ENCODE measurements at regions not wholly inside any gene's neighbourhood (a gene's known extent, or its start where the extent isn't known, plus 50 kb on each side); places are given as distances from the start of the nearest gene placed in this dataset.
A peak's percentile ranks its signal among the peaks of the same experiment; 100 is the strongest.

DNA sequence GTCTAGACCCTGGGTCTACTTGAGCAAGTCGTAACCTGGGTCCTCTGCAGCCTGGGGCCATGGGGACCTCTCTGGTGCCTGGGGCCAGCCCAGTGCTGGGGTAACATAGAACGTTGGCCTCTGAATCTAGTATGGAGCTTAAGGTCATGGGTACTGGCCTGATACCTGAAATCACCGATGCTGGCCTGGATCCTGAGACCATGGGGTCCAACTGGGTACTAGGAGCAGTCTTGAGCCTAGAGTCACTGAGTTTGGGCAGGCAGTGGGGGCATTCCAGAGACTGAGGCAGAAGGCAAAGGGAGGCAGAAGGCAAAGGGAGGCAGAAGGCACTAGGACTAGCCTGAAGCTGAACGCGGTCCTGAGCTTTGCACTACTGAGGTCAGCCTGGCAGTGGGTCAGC is 1121.1 kb upstream of the PRR20A start:
- DNase-seq (no peak), ATAC-seq (peak; percentile 27)
- Histone ChIP-seq H3K27me3 (no peaks in the 10 kb centered on the region), H3K4me1 (no peaks in the 10 kb centered on the region), H3K36me3 (no peaks in the 10 kb centered on the region), H3K4me3 (no peak overlapping the region), H3K27ac (no peak overlapping the region), H3K9me3 (no peaks in the 10 kb centered on the region)
- intact Hi-C loops (cut with DNase I): no loop called here
- TF ChIP-seq CTCF (IDR thresholded peaks at IDR 0.05): no peak

- H3K4me3 ChIP-seq: no peak overlapping the region
- no peaks in the 10 kb centered on the region for H3K9me3 ChIP-seq
- DNase-seq (no peak), ATAC-seq (no peak)
- H3K4me1 ChIP-seq: no peaks in the 10 kb centered on the region
- H3K27ac ChIP-seq: no peak overlapping the region
- no peak for TF ChIP-seq CTCF (IDR thresholded peaks at IDR 0.05)
- no peaks in the 10 kb centered on the region for H3K36me3 ChIP-seq
- intact Hi-C loops (cut with DNase I): no loop called here
- no peaks in the 10 kb centered on the region for H3K27me3 ChIP-seq
Observed at GRCh38 chr13:56020425-56020824, 1120.3 kb upstream of the PRR20A start.

GRCh38 chr13:56039992-56040391 is 1100.7 kb upstream of the PRR20A start:
- ATAC-seq (no peak), DNase-seq (no peak)
- Histone ChIP-seq H3K9me3 (no peaks in the 10 kb centered on the region), H3K4me1 (no peaks in the 10 kb centered on the region), H3K27ac (no peak overlapping the region), H3K27me3 (no peaks in the 10 kb centered on the region), H3K36me3 (no peaks in the 10 kb centered on the region), H3K4me3 (no peak overlapping the region)
- intact Hi-C loops (cut with DNase I): no loop called here
- no peak for TF ChIP-seq CTCF (IDR thresholded peaks at IDR 0.05)

GRCh38 chr13:56066321-56066720 is 1074.4 kb upstream of the PRR20A start:
- no peak overlapping the region for H3K4me3 ChIP-seq
- no peaks in the 10 kb centered on the region for H3K4me1 ChIP-seq
- H3K27ac ChIP-seq: no peak overlapping the region
- H3K36me3 ChIP-seq: no peaks in the 10 kb centered on the region
- TF ChIP-seq CTCF (IDR thresholded peaks at IDR 0.05): no peak
- DNase-seq (no peak), ATAC-seq (no peak)
- intact Hi-C loops (cut with DNase I): no loop called here
- H3K9me3 ChIP-seq: no peaks in the 10 kb centered on the region
- H3K27me3 ChIP-seq: no peaks in the 10 kb centered on the region

- H3K27me3 ChIP-seq: no peaks in the 10 kb centered on the region
- DNase-seq (no peak), ATAC-seq (no peak)
- H3K36me3 ChIP-seq: no peaks in the 10 kb centered on the region
- intact Hi-C loops (cut with DNase I): no loop called here
- H3K9me3 ChIP-seq: no peaks in the 10 kb centered on the region
- no peaks in the 10 kb centered on the region for H3K4me1 ChIP-seq
- no peak for TF ChIP-seq CTCF (IDR thresholded peaks at IDR 0.05)
- H3K4me3 ChIP-seq: no peak overlapping the region
- H3K27ac ChIP-seq: no peak overlapping the region
Observed at GRCh38 chr13:56102641-56103040, 1038.1 kb upstream of the PRR20A start.

- TF ChIP-seq CTCF (IDR thresholded peaks at IDR 0.05): no peak
- intact Hi-C loops (cut with DNase I): no loop called here
- Histone ChIP-seq H3K9me3 (no peaks in the 10 kb centered on the region), H3K4me1 (no peaks in the 10 kb centered on the region), H3K36me3 (no peaks in the 10 kb centered on the region), H3K27ac (no peak overlapping the region), H3K4me3 (no peak overlapping the region), H3K27me3 (no peaks in the 10 kb centered on the region)
- DNase-seq (no peak), ATAC-seq (no peak)
Observed at GRCh38 chr13:56110751-56111150, 1030.0 kb upstream of the PRR20A start.

Measured in upper lobe of right lung (tissue), 1 donor.